ENCODE measurements at regions not wholly inside any gene's neighbourhood (a gene's known extent, or its start where the extent isn't known, plus 50 kb on each side); places are given as distances from the start of the nearest gene placed in this dataset.

DNA sequence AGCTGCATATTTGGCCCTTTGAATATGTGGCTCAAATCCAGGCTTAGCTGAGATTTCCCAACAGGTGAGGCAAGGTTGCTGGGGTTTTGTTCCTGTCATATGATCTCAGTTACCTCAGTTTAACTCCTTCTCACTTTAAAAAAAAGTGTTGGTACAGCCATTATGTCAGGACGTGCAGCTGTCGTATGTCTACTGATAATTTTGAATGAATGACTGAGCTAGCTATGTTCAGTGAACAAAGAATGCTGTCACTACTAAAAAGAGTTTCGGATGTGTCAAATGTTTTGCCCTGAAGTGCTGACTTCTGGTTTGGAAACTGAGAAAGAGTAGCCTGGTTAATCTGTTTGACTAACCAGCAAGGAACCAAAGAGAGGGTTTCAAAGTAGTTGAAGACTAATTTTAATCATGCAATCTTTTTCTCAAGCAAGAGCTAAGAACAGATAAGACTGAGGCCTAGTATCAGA is 106.3 kb upstream of the NR3C1 start:
- H3K4me3 ChIP-seq (ENCODE audit: low read depth, low read length), result no peak overlapping the region
- TF ChIP-seq, protein P1, sequence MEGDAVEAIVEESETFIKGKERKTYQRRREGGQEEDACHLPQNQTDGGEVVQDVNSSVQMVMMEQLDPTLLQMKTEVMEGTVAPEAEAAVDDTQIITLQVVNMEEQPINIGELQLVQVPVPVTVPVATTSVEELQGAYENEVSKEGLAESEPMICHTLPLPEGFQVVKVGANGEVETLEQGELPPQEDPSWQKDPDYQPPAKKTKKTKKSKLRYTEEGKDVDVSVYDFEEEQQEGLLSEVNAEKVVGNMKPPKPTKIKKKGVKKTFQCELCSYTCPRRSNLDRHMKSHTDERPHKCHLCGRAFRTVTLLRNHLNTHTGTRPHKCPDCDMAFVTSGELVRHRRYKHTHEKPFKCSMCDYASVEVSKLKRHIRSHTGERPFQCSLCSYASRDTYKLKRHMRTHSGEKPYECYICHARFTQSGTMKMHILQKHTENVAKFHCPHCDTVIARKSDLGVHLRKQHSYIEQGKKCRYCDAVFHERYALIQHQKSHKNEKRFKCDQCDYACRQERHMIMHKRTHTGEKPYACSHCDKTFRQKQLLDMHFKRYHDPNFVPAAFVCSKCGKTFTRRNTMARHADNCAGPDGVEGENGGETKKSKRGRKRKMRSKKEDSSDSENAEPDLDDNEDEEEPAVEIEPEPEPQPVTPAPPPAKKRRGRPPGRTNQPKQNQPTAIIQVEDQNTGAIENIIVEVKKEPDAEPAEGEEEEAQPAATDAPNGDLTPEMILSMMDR (IDR thresholded peaks at IDR 0.05; ENCODE audit: insufficient read depth, low read depth, low read length, missing control alignments), result no peak
- peak; percentile 89 for DNase-seq (ENCODE audit: low read depth)

DNA sequence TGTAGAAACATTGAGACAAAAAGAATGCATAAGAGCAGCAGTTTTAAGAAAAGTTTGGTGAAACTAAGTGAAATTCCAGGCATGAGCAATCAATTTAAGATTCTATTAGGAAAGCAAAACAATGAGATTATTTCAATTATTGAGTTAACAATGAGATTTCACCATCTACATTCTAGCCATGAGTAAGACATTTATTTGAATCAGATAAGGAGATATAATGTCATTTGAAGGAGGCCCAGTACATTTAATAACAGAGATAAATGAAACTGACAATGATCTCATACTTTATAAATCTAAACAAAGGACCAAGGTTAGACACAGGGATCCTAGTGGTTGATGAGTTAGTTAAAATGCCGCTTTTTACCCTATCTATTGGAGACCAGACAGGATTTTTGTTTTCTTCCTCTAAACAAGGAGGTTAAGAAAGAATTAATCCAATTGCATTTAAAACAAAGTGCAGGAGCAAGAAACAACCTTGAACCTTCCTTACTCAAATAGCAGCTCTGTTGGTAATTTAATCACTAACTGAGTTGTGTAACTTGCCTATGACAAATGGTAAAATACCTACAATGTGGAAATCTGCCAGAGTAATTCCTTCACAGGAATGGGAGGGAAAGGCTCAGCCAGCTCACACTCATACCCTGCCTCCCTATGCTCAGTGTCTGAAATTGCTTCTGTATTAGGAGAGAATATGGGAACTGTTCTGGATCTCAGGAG is 103.5 kb upstream of the NR3C1 start:
- no peak for DNase-seq (ENCODE audit: low read depth)
- no peak overlapping the region for H3K4me3 ChIP-seq (ENCODE audit: low read depth, low read length)
- TF ChIP-seq, protein P1 (IDR thresholded peaks at IDR 0.05; ENCODE audit: insufficient read depth, low read depth, low read length, missing control alignments), result no peak

- H3K4me3 ChIP-seq (ENCODE audit: low read depth, low read length), result no peak overlapping the region
- TF ChIP-seq, protein P1 (IDR thresholded peaks at IDR 0.05; ENCODE audit: insufficient read depth, low read depth, low read length, missing control alignments), result no peak
- no peak for DNase-seq (ENCODE audit: low read depth)
These were observed 102.4 kb upstream of the NR3C1 start for GRCh38 chr5:143505934-143506333.

DNA sequence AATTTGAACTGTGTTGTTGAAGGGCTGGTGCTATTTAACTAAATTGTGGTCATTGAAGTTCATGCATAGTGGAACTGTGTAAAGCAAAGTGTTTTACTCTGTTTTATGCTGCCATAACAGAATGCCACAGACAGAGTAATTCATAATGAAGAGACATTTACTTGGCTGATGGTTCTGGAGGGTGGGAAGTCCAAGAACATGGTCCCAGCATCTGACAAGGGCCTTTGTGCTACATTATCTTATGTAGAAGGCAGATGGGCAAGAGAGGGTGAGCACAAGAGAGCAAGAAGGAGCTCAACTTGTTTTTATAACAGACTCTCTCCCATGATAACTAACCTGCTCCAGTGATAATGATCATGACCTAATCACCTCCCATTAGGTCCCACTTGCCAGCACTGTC is 101.9 kb upstream of the NR3C1 start:
- TF ChIP-seq, protein P1 (IDR thresholded peaks at IDR 0.05; ENCODE audit: insufficient read depth, low read depth, low read length, missing control alignments), result no peak
- no peak overlapping the region for H3K4me3 ChIP-seq (ENCODE audit: low read depth, low read length)
- no peak for DNase-seq (ENCODE audit: low read depth)

- DNase-seq (ENCODE audit: low read depth), result no peak
These were observed 98.0 kb upstream of the NR3C1 start for GRCh38 chr5:143501310-143502044.

DNA sequence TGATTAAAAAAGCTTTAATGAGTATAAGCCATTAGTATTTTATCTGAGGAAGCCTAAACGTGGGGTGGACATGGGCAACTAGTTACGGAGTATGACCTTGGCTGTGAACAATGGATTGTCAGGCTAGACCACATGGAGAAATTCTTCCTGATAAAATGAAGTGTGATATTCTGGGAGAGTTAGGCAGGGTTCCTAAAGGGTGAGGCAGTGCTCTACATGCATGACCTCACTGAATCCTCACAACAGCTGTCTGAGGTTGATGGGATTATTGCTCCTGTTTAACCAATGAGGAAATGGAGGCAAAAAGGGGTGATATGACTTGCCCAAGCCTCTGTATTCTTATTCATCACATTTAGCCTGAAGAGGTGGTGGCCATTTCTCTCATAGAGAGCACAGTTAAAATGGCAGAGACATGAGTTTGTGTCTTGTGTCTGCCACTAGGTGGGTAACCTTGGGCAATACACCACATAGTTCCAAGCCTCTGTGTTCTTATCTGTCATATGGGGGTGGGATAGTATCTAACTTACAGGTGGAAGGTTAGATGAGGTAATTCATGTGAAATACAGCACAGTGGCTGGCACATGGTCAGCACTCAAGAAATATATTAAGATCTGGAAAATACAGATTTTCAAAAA is 96.1 kb upstream of the NR3C1 start:
- peak; percentile 5 for DNase-seq (ENCODE audit: low read depth)
- TF ChIP-seq, protein P1 (IDR thresholded peaks at IDR 0.05; ENCODE audit: insufficient read depth, low read depth, low read length, missing control alignments), result no peak
- no peak overlapping the region for H3K4me3 ChIP-seq (ENCODE audit: low read depth, low read length)

More at GRCh38 chr5:143501310-143502044, 98.0 kb upstream of the NR3C1 start:
- TF ChIP-seq, protein P1 (IDR thresholded peaks at IDR 0.05; ENCODE audit: insufficient read depth, low read depth, low read length, missing control alignments), result no peak
- H3K4me3 ChIP-seq (ENCODE audit: low read depth, low read length), result no peak overlapping the region

Measured in GM12865 (cell line).